ENCODE measurements at regions not wholly inside any gene's neighbourhood (a gene's known extent, or its start where the extent isn't known, plus 50 kb on each side); places are given as distances from the start of the nearest gene placed in this dataset.

DNA sequence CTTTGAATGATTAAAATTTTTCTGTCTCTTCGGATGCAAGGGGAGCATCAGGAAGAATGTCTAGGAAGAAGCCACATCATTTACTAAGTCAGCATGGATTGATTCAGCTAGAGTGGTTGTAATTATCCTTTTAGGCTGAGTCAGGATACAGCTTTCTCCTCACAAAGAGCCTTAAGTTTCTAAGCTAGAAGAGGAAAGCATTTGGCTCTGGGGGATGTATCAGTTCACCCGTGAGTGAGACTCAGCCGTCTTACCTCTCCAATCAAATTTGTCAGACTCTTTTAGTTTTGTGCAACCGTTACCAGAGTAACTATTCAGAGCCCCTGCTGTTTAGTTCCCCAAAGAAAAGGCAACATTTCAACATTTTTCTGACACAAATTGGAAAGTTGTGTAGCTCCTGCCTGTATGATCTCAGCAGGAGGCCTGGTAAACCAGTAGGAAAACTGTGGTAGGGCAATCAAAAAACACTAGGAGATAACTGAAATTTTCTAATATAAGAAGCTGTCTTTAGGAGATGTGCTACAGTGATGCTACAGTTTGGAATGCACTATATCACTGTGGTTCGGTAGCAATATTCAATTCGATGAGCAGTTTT, 432.4 kb upstream of the LUZP2 start:
- DNase-seq (ENCODE audit: low spot score), result peak; percentile 59

DNA sequence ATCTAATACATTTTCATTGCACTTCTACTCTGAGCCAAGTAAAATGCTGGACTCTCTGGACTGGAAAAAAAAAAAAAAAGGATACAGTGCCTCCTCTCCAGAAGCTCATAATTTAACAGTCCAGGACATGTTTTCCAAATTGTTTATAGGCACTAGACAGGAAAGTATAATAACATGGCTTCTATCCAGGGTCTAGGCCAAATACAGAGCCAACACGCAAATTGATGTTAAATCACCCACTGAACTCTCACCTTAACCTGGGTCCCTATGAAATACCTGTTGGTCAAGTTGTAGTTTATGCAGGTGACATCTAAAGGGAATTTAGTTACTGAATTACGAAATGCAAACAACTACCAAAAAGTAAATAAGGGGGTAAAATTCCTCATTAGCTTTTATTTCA, 428.7 kb upstream of the LUZP2 start:
- no peak for DNase-seq (ENCODE audit: low spot score)

DNA sequence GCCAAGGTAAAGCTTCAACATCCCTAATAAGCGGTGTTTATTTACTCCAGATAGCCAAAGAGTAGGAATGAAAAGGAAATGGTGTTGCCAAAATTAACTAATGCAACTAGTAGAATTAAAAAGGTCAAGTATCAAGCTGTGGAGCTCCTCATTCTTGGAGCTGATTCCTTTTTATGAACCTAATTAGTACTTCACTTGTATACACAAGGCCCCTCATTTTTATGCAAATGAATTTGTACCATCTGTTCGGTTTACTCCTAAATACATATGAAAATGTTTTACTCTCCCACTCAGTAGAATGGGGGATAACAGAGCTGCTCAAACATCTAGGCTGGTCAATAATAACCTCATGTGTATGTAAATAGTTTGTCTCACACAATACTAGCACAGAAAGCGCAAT, 426.4 kb upstream of the LUZP2 start:
- no peak for DNase-seq (ENCODE audit: low spot score)

GRCh38 chr11:24078018-24078417, 418.8 kb upstream of the LUZP2 start:
- DNase-seq (ENCODE audit: low spot score), result no peak

GRCh38 chr11:24082241-24082640, 414.6 kb upstream of the LUZP2 start:
- no peak for DNase-seq (ENCODE audit: low spot score)

DNA sequence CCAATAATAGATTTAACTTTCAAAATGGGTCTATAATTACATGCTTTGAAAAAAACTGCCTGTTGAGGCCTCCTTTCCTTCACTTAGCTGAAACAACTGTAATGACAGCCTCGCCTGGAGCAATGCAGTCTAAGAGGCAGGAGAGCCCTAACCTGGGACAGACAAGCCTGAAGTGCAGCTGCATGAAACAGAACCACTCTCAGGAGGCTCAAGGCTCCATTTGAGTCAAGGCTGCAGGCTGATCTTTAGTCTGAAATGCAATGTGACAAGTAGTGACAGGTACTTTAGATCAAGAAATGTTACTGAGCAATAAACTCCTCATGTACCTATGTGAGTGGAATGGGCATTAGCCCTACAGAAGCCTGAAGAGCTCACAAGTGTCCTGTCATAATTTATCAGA, 414.0 kb upstream of the LUZP2 start:
- no peak for DNase-seq (ENCODE audit: low spot score)

- DNase-seq (ENCODE audit: low spot score), result no peak
These were observed 411.9 kb upstream of the LUZP2 start for GRCh38 chr11:24084956-24085355.

GRCh38 chr11:24086921-24087320, 409.9 kb upstream of the LUZP2 start:
- no peak for DNase-seq (ENCODE audit: low spot score)

DNA sequence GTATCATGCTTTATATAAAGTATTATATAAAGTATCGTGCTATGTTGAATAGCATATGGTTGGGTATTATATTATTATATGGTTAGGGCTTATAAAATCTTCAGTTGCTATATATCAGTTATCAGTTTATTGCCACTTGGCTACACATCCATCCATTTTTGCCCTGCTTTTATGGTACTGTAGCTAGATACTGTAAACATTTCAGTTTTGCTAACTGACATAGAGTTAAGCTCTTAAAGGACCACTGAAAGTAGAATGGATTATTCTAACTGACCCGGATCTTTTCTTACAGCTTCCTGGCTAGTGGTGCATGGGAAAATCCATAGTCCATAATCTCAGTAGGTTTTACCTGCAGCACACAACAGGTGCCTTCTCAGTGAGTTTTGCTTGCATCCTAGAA, 405.3 kb upstream of the LUZP2 start:
- no peak for DNase-seq (ENCODE audit: low spot score)

DNA sequence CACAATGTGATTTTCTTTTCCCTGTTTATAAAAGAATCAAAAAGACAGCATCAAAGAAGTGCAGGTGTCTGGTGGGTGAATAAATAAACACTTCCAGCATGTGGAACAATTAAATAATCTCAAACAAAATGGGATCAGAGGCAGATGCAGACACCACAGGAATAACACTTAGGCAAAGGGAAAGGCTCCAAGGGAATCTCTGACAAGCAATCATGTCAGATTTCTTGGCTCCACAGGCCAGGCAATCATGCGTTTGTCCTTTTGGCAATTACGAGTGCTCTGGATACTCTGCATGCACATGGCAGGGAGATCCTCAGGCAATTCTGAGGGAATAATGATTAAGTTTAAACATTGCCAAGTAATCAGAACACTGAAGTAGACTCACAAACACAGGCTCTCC, 403.5 kb upstream of the LUZP2 start:
- DNase-seq (ENCODE audit: low spot score), result no peak

DNA sequence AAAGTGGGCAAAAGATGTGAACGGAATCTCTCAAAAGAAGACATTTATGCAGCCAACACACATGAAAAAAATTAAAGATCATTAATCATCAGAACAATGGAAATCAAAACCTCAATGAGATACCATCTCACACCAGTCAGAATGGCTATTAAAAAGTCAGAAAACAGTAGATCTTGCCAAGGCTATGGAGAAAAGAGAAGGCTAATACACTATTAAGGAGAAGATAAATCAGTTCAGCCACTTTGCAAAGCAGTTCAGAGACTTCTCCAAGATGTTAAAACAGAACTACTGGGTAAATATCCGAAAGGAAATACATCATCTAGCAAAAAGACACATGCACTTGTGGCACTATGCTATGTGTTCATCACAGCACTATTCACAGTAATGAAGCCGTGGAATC, 388.2 kb upstream of the LUZP2 start:
- DNase-seq (ENCODE audit: low spot score), result no peak

DNA sequence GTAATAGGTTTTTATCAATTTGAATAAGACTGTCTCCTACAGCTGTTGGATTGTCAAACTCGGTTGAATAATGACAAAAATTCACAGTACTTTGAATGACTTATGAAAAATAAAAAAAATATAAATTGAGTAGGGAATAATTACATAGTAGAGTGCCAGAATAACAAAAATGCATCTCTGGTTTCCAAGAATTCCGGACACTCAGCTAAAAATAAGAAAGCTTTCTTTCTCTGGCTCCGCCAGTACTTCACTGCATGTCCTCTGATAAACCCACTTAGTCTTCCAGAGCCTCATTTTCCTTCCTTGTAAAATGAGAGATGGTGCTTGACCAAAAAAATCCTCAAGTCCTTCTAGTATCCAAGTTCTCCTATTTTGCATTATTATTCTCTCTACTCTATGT, 374.6 kb upstream of the LUZP2 start:
- DNase-seq (ENCODE audit: low spot score), result no peak

GRCh38 chr11:24124876-24125275, 372.0 kb upstream of the LUZP2 start:
- DNase-seq (ENCODE audit: low spot score), result no peak

- DNase-seq (ENCODE audit: low spot score), result no peak
These were observed 365.2 kb upstream of the LUZP2 start for GRCh38 chr11:24131698-24132097.

GRCh38 chr11:24132471-24132870, 364.4 kb upstream of the LUZP2 start:
- DNase-seq (ENCODE audit: low spot score), result no peak

DNA sequence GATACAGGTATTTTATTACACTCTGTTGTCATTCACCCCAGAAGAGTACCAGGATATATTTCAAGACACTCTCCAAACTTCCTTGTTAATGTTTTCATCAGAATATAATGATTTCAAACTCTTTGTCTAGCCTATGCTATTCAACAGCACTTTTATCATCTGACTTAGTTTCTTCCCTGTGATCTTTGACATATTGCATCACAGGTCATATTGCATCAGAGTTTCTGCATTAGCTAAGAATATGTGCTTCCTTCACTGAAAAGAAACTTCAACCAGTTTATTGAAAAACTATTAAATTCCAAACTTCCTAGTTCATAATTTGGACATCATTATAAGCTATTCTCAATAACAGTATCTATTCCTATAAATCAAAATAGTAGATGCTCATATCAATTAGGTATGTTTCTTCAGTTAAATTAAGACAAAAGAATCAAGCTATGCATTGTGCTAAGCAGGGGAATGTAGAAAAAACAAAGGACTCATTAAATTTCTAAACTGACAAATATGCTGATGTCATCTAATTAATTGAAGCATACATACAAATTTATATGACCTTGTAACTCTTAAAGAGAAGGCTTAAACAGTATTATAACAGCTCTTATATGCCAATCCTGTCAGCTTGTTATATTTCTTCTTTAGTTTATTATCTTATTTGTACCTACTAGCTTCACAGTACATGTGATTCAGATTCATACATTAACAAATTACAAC, 361.8 kb upstream of the LUZP2 start:
- DNase-seq (ENCODE audit: low spot score), result no peak

GRCh38 chr11:24142062-24142461, 354.8 kb upstream of the LUZP2 start:
- DNase-seq (ENCODE audit: low spot score), result no peak

- no peak for DNase-seq (ENCODE audit: low spot score)
These were observed 351.4 kb upstream of the LUZP2 start for GRCh38 chr11:24145411-24145810.

- no peak for DNase-seq (ENCODE audit: low spot score)
These were observed 343.5 kb upstream of the LUZP2 start for GRCh38 chr11:24153337-24153736.

DNA sequence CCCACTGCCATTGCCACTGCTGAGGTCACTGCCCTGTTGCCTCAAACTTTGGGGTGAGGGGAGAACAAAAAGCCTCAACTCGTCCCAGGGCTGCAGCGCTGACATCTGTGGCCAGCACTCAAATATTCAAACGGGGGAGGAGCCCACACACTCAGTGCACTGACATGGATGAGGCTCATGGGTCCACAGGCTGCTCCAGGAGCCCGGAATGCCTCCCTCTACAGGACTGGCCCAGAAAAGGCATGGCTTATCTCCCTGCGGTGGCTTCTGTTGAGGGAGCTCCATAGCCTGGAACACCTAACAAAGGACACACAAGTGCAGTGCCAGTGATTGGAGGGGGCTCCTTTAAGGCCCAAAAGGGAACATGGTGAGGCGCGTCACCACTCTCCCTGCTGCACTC, 341.1 kb upstream of the LUZP2 start:
- DNase-seq (ENCODE audit: low spot score), result no peak

DNA sequence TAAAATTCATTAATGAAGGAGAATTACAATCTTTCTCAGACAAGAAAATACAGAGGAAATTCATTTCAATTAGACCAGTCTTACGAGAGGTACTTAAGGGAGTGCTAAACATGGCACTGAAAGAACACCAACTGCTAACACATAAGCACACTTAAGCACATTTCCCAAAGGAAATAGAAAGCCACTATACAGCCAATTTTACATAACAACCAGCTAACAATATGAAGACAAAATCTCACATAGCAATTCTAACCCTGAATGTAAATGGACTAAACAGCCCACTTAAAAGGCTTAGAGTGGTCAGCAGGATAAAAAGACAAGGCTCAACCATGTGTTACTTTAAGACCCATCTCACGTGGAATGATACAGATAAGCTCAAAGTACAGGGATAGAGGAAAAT, 339.5 kb upstream of the LUZP2 start:
- DNase-seq (ENCODE audit: low spot score), result no peak

DNA sequence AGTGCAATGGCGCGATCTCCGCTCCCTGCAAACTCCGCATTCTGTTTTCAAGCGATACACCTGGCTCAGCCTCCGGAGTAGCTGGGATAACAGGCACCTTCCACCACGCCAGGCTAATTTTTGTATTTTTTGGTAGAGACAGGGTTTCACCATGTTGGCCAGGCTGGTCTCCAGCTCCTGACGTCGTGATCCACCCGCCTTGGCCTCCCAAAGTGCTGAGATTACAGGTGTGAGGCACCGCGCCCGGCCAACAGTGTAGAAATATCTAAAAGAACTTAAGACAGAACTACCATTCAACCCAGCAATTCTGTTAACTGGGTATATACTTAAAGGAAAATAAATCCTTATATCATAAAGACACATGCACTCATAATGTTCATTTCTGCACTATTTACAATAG, 335.3 kb upstream of the LUZP2 start:
- no peak for DNase-seq (ENCODE audit: low spot score)

GRCh38 chr11:24163146-24163545, 333.7 kb upstream of the LUZP2 start:
- no peak for DNase-seq (ENCODE audit: low spot score)

DNA sequence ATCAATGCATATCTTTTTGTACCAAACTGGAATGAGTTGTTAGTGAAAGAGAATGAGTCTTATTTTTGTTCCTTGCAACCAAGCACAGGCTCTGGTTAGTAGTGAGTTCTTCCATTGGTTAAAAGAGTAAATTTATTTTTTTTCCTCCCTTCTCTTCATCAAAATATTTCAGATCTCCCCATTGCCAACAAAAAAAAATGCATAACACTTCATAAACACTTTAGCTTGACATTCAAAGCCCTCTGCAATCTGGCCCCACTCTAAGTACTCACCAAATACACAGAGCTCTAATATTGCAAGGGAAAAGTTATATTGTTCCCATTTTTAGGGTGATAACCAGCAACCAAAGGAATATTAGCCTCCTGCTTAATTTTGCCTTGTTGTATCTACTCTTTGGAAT, 333.0 kb upstream of the LUZP2 start:
- no peak for DNase-seq (ENCODE audit: low spot score)
